Loucy (cell line): ENCODE measurements at regions not wholly inside any gene's neighbourhood (a gene's known extent, or its start where the extent isn't known, plus 50 kb on each side); places are given as distances from the start of the nearest gene placed in this dataset.

Experiments
- EZH2phosphoT487 ChIP-seq: fragments of 200-600 bp; IDR thresholded peaks from 2 replicates; pipeline ENCODE4 v1.6.1; 2018; ENCODE audit warnings: antibody characterized with exemption, mild to moderate bottlenecking, moderate library complexity, borderline replicate concordance
- TF ChIP-seq, protein P1 (sequence below): fragments of 200-600 bp; sonication (generic); conservative IDR thresholded peaks from 2 replicates; pipeline ENCODE4 v1.5.1; 2014; ENCODE audit warnings: mild to moderate bottlenecking, antibody characterized with exemption, low read length

DNA sequence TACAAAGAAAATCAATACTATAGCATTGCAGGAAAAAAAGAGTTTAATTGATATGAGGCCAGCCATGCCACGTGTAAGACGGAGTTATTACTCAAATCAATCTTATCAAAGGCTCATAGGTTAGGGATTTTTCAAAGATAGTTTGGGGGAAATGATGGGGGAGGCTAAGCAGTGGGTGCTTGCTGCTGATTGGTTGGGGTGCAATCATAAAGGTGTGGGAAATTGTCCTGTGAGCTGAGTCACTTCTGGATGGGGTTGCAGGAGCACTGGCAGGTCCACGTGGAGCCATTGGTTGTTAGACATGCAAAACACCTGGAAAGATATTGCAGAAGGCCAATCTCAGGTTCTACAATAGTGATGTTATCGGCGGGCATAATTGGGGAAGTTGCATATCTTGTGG, 319.2 kb upstream of the COBL start:
- TF ChIP-seq, protein P1, sequence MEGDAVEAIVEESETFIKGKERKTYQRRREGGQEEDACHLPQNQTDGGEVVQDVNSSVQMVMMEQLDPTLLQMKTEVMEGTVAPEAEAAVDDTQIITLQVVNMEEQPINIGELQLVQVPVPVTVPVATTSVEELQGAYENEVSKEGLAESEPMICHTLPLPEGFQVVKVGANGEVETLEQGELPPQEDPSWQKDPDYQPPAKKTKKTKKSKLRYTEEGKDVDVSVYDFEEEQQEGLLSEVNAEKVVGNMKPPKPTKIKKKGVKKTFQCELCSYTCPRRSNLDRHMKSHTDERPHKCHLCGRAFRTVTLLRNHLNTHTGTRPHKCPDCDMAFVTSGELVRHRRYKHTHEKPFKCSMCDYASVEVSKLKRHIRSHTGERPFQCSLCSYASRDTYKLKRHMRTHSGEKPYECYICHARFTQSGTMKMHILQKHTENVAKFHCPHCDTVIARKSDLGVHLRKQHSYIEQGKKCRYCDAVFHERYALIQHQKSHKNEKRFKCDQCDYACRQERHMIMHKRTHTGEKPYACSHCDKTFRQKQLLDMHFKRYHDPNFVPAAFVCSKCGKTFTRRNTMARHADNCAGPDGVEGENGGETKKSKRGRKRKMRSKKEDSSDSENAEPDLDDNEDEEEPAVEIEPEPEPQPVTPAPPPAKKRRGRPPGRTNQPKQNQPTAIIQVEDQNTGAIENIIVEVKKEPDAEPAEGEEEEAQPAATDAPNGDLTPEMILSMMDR: no peak
- TF ChIP-seq EZH2phosphoT487: no peak
